Loucy (cell line): ENCODE measurements at regions not wholly inside any gene's neighbourhood (a gene's known extent, or its start where the extent isn't known, plus 50 kb on each side); places are given as distances from the start of the nearest gene placed in this dataset.

ENCODE experiments used
- H2AFZ ChIP-seq: fragments of 200-600 bp; sonication (generic); 2 replicates; pipeline ENCODE4 v1.6.0; 2016; ENCODE audit warnings: antibody characterized with exemption, mild to moderate bottlenecking, low read length, moderate library complexity
- H3F3A ChIP-seq: fragments of 200-600 bp; 2 replicates; pipeline ENCODE4 v1.6.0; 2016; ENCODE audit warnings: antibody characterized with exemption, low read depth, mild to moderate bottlenecking
- H3K27me3 ChIP-seq: fragments of 200-600 bp; sonication (generic); 2 replicates; pipeline ENCODE4 v1.6.1; 2014; ENCODE audit warnings: low read length, mild to moderate bottlenecking; ENCODE audit not compliant: insufficient read depth, poor library complexity, severe bottlenecking
- H3K36me3 ChIP-seq: fragments of 200-600 bp; sonication (generic); 2 replicates; pipeline ENCODE4 v1.6.1; 2016; ENCODE audit warnings: low read length; ENCODE audit not compliant: insufficient read depth
- H3K4me1 ChIP-seq: fragments of 200-600 bp; sonication (generic); 2 replicates; pipeline ENCODE4 v1.5.1; 2014; ENCODE audit warnings: low read length, mild to moderate bottlenecking; ENCODE audit not compliant: insufficient read depth, poor library complexity, severe bottlenecking
- H3K4me2 ChIP-seq: fragments of 200-600 bp; sonication (generic); 2 replicates; pipeline ENCODE4 v1.6.0; 2014; ENCODE audit warnings: antibody characterized with exemption, low read length, low read depth, mild to moderate bottlenecking; ENCODE audit not compliant: poor library complexity, severe bottlenecking
- H3K4me3 ChIP-seq: fragments of 200-600 bp; sonication (generic); 2 replicates; pipeline ENCODE4 v1.5.1; 2014; ENCODE audit warnings: low read length, mild to moderate bottlenecking, mixed read lengths; ENCODE audit not compliant: poor library complexity, severe bottlenecking
- H3K79me2 ChIP-seq: fragments of 200-600 bp; sonication (generic); 2 replicates; pipeline ENCODE4 v1.6.1; 2014; ENCODE audit warnings: low read length; ENCODE audit not compliant: insufficient read depth
- H3K9ac ChIP-seq: fragments of 200-600 bp; sonication (generic); 2 replicates; pipeline ENCODE4 v1.6.0; 2014; ENCODE audit warnings: mild to moderate bottlenecking, low read depth, low read length, moderate library complexity; ENCODE audit not compliant: poor library complexity, severe bottlenecking
- H3K9me2 ChIP-seq: fragments of 200-600 bp; sonication (generic); replicated peaks from 2 replicates; pipeline ENCODE4 v1.6.1; 2016; ENCODE audit warnings: low read depth, low read length, mixed read lengths
- H3K9me3 ChIP-seq: fragments of 200-600 bp; sonication (generic); 2 replicates; pipeline ENCODE4 v1.6.1; 2014; ENCODE audit warnings: mild to moderate bottlenecking, antibody characterized with exemption, low read length, low read depth; ENCODE audit not compliant: insufficient read depth
- H4K20me1 ChIP-seq: fragments of 200-600 bp; sonication (generic); 2 replicates; pipeline ENCODE4 v1.6.0; 2014; ENCODE audit warnings: antibody characterized with exemption, low read length, mild to moderate bottlenecking; ENCODE audit not compliant: insufficient read depth, poor library complexity, severe bottlenecking
- EZH2phosphoT487 ChIP-seq: fragments of 200-600 bp; IDR thresholded peaks from 2 replicates; pipeline ENCODE4 v1.6.1; 2018; ENCODE audit warnings: antibody characterized with exemption, mild to moderate bottlenecking, moderate library complexity, borderline replicate concordance
- TF ChIP-seq, protein P1 (sequence below): fragments of 200-600 bp; sonication (generic); conservative IDR thresholded peaks from 2 replicates; pipeline ENCODE4 v1.5.1; 2014; ENCODE audit warnings: mild to moderate bottlenecking, antibody characterized with exemption, low read length

DNA sequence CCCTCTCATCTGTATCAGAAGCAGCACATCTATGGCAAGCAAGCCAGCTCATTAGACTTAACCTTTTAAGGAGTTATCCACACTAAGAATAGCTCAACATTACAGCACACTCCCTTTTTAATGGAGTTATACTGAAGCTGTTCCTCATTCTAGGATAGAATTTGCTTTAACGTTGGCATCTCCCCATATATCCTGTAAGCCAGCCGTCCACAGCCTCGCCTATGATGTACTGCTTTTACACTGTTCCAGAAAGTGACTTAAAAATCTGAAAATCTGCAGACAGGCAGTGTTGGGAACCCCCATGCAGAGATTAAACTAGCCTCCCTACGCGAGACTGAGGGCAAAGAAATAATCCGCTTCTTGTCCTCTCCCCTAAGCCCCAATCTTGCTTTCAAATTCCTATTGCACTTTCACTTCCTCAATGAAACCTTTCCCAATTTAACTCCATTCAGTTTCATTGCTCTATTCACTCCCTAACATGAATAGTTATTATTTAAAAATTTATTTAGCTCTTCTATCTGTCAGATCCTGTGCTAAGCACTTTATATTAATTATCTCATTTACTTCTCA, 225.0 kb downstream of the BLID start:
- Histone ChIP-seq H3K9me3 (no peaks in the 10 kb centered on the region), H3F3A (no peaks in the 10 kb centered on the region), H3K9me2 (no peaks in the 10 kb centered on the region), H3K4me3 (no peak overlapping the region), H3K27me3 (no peaks in the 10 kb centered on the region), H3K36me3 (no peaks in the 10 kb centered on the region), H3K9ac (no peak overlapping the region), H2AFZ (no peak overlapping the region), H3K4me2 (no peak overlapping the region), H4K20me1 (no peaks in the 10 kb centered on the region), H3K4me1 (no peaks in the 10 kb centered on the region), H3K79me2 (no peaks in the 10 kb centered on the region)
- TF ChIP-seq, protein P1, sequence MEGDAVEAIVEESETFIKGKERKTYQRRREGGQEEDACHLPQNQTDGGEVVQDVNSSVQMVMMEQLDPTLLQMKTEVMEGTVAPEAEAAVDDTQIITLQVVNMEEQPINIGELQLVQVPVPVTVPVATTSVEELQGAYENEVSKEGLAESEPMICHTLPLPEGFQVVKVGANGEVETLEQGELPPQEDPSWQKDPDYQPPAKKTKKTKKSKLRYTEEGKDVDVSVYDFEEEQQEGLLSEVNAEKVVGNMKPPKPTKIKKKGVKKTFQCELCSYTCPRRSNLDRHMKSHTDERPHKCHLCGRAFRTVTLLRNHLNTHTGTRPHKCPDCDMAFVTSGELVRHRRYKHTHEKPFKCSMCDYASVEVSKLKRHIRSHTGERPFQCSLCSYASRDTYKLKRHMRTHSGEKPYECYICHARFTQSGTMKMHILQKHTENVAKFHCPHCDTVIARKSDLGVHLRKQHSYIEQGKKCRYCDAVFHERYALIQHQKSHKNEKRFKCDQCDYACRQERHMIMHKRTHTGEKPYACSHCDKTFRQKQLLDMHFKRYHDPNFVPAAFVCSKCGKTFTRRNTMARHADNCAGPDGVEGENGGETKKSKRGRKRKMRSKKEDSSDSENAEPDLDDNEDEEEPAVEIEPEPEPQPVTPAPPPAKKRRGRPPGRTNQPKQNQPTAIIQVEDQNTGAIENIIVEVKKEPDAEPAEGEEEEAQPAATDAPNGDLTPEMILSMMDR = no peak
- no peak for TF ChIP-seq EZH2phosphoT487

DNA sequence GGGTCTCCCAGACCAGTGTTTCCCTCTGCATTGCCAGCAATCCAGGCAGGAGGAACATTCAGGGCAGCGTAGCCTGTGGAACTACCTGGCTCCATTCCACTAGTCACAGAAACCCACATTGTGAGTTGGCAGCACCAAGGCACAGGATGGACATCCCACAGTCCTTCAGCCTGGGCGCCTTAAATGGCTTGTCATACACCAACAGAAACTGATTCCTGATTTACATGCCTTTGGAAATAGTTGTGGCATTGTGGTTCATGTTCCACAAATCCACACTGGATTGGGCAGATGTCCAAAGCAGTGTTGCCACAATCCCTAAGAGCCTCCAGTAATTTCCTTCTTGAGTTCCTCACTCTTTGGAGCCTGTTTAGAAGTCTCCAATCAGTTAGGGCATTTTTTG, 225.6 kb downstream of the BLID start:
- no peaks in the 10 kb centered on the region for H3K79me2 ChIP-seq
- H3K9ac ChIP-seq = no peak overlapping the region
- H3K4me2 ChIP-seq = no peak overlapping the region
- H3K9me3 ChIP-seq = no peaks in the 10 kb centered on the region
- no peaks in the 10 kb centered on the region for H4K20me1 ChIP-seq
- no peaks in the 10 kb centered on the region for H3K4me1 ChIP-seq
- TF ChIP-seq, protein P1 = no peak
- TF ChIP-seq EZH2phosphoT487 = no peak
- H2AFZ ChIP-seq = no peak overlapping the region
- no peaks in the 10 kb centered on the region for H3K27me3 ChIP-seq
- H3F3A ChIP-seq = no peaks in the 10 kb centered on the region
- no peaks in the 10 kb centered on the region for H3K9me2 ChIP-seq
- no peak overlapping the region for H3K4me3 ChIP-seq
- no peaks in the 10 kb centered on the region for H3K36me3 ChIP-seq

DNA sequence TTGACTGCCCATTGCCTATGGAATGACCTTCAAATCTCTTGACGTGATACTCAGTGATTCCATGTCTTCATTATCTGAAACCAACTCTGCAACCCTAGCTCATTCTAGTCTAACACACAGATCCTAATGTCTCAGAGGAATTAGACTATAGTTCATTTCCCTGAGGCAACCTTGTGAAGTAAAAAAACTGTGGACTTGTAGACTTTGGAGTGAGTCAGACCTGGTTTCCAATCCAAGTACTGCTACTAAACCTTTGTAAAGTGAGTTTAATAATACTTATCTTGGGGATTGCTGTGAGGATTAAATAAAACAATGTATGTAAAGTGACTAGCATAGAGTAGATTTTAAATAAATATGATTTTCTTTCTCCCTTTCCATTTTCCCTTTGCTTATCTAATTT, 226.1 kb downstream of the BLID start:
- no peaks in the 10 kb centered on the region for H3K9me2 ChIP-seq
- H3F3A ChIP-seq = no peaks in the 10 kb centered on the region
- no peak overlapping the region for H3K9ac ChIP-seq
- no peak overlapping the region for H2AFZ ChIP-seq
- H3K4me1 ChIP-seq = no peaks in the 10 kb centered on the region
- no peak for TF ChIP-seq EZH2phosphoT487
- TF ChIP-seq, protein P1 = no peak
- no peaks in the 10 kb centered on the region for H4K20me1 ChIP-seq
- no peaks in the 10 kb centered on the region for H3K9me3 ChIP-seq
- no peaks in the 10 kb centered on the region for H3K27me3 ChIP-seq
- no peak overlapping the region for H3K4me3 ChIP-seq
- no peak overlapping the region for H3K4me2 ChIP-seq
- H3K36me3 ChIP-seq = no peaks in the 10 kb centered on the region
- no peaks in the 10 kb centered on the region for H3K79me2 ChIP-seq
